Glomerular endothelial cell (primary cell): ENCODE measurements at regions not wholly inside any gene's neighbourhood (a gene's known extent, or its start where the extent isn't known, plus 50 kb on each side); places are given as distances from the start of the nearest gene placed in this dataset.

Experiments used
- DNase-seq: peaks from one replicate; pipeline ENCODE4 v3.0.0-alpha.2; 2011; ENCODE audit warnings: low read depth, low spot score; ENCODE audit errors: extremely low read depth

- DNase-seq: no peak
These were observed 68.7 kb upstream of the MDFIC start for GRCh38 chr7:114853189-114853588.

GRCh38 chr7:114854369-114854768, 67.5 kb upstream of the MDFIC start:
- no peak for DNase-seq

GRCh38 chr7:114856625-114857024, 65.3 kb upstream of the MDFIC start:
- no peak for DNase-seq

GRCh38 chr7:114857605-114858004, 64.3 kb upstream of the MDFIC start:
- no peak for DNase-seq

- no peak for DNase-seq
These were observed 62.4 kb upstream of the MDFIC start for GRCh38 chr7:114859477-114859876.

GRCh38 chr7:114860206-114860605, 61.7 kb upstream of the MDFIC start:
- no peak for DNase-seq

GRCh38 chr7:114862406-114862805, 59.5 kb upstream of the MDFIC start:
- DNase-seq: no peak

- DNase-seq: no peak
These were observed 57.6 kb upstream of the MDFIC start for GRCh38 chr7:114864278-114864677.

GRCh38 chr7:114865564-114865963, 56.3 kb upstream of the MDFIC start:
- DNase-seq: no peak
